ENCODE measurements at regions not wholly inside any gene's neighbourhood (a gene's known extent, or its start where the extent isn't known, plus 50 kb on each side); places are given as distances from the start of the nearest gene placed in this dataset.

- DNase-seq (ENCODE audit: low read depth), result no peak
Measured at GRCh38 chr20:39875492-39876110, 813.4 kb downstream of the MAFB start.

GRCh38 chr20:39874049-39874893, 814.8 kb downstream of the MAFB start:
- DNase-seq (ENCODE audit: low read depth), result peak; percentile 37

- no peak for DNase-seq (ENCODE audit: low read depth)
Measured at GRCh38 chr20:39873286-39873685, 815.8 kb downstream of the MAFB start.

- DNase-seq (ENCODE audit: low read depth), result no peak
Measured at GRCh38 chr20:39871013-39871412, 818.0 kb downstream of the MAFB start.

- DNase-seq (ENCODE audit: low read depth), result no peak
Measured at GRCh38 chr20:39865446-39865845, 823.6 kb downstream of the MAFB start.

- no peak for DNase-seq (ENCODE audit: low read depth)
Measured at GRCh38 chr20:39862470-39862891, 826.6 kb downstream of the MAFB start.

GRCh38 chr20:39861381-39861780, 827.7 kb downstream of the MAFB start:
- DNase-seq (ENCODE audit: low read depth), result no peak

- DNase-seq (ENCODE audit: low read depth), result no peak
Measured at GRCh38 chr20:39857835-39858234, 831.2 kb downstream of the MAFB start.

- no peak for DNase-seq (ENCODE audit: low read depth)
Measured at GRCh38 chr20:39857187-39857586, 831.8 kb downstream of the MAFB start.

GRCh38 chr20:39855799-39856198, 833.2 kb downstream of the MAFB start:
- DNase-seq (ENCODE audit: low read depth), result no peak

GRCh38 chr20:39855056-39855455, 834.0 kb downstream of the MAFB start:
- no peak for DNase-seq (ENCODE audit: low read depth)

- no peak for DNase-seq (ENCODE audit: low read depth)
Measured at GRCh38 chr20:39853636-39854035, 835.4 kb downstream of the MAFB start.

- DNase-seq (ENCODE audit: low read depth), result no peak
Measured at GRCh38 chr20:39853050-39853449, 836.0 kb downstream of the MAFB start.

- DNase-seq (ENCODE audit: low read depth), result no peak
Measured at GRCh38 chr20:39851459-39851858, 837.6 kb downstream of the MAFB start.

- no peak for DNase-seq (ENCODE audit: low read depth)
Measured at GRCh38 chr20:39850821-39851330, 838.2 kb downstream of the MAFB start.

- no peak for DNase-seq (ENCODE audit: low read depth)
Measured at GRCh38 chr20:39850246-39850645, 838.8 kb downstream of the MAFB start.

- DNase-seq (ENCODE audit: low read depth), result no peak
Measured at GRCh38 chr20:39849664-39850063, 839.4 kb downstream of the MAFB start.

- no peak for DNase-seq (ENCODE audit: low read depth)
Measured at GRCh38 chr20:39849171-39849570, 839.9 kb downstream of the MAFB start.

GRCh38 chr20:39839399-39840119, 849.5 kb downstream of the MAFB start:
- DNase-seq (ENCODE audit: low read depth), result no peak

- no peak for DNase-seq (ENCODE audit: low read depth)
Measured at GRCh38 chr20:39837561-39837960, 851.5 kb downstream of the MAFB start.

- DNase-seq (ENCODE audit: low read depth), result no peak
Measured at GRCh38 chr20:39835130-39835842, 853.8 kb downstream of the MAFB start.

- DNase-seq (ENCODE audit: low read depth), result no peak
Measured at GRCh38 chr20:39830903-39831302, 858.1 kb downstream of the MAFB start.

Measured in CMK (cell line).